BE2C (cell line): ENCODE measurements at regions not wholly inside any gene's neighbourhood (a gene's known extent, or its start where the extent isn't known, plus 50 kb on each side); places are given as distances from the start of the nearest gene placed in this dataset.

Source experiments
- DNase-seq: peaks from one replicate; pipeline ENCODE4 v3.0.0-alpha.2; 2020
- H3K27me3 ChIP-seq: fragments of 250-450 bp; sonication (Bioruptor Pico); 2 replicates; pipeline ENCODE4 v1.5.1; 2020; ENCODE audit warnings: mild to moderate bottlenecking
- H3K36me3 ChIP-seq: fragments of 250-450 bp; sonication (Bioruptor Pico); 2 replicates; pipeline ENCODE4 v1.5.1; 2020; ENCODE audit warnings: mild to moderate bottlenecking
- H3K4me1 ChIP-seq: fragments of 250-450 bp; sonication (Bioruptor Pico); 2 replicates; pipeline ENCODE4 v1.5.1; 2020
- H3K4me3 ChIP-seq: 2 replicates; pipeline ENCODE4 v1.5.1; 2011; ENCODE audit warnings: low read depth, low read length
- H3K9me3 ChIP-seq: fragments of 250-450 bp; sonication (Bioruptor Pico); 2 replicates; pipeline ENCODE4 v1.5.1; 2020
- TF ChIP-seq, protein P1 (sequence below): IDR thresholded peaks from 2 replicates; pipeline ENCODE4 v1.5.1; 2012; ENCODE audit warnings: mild to moderate bottlenecking, low read depth, low read length

DNA sequence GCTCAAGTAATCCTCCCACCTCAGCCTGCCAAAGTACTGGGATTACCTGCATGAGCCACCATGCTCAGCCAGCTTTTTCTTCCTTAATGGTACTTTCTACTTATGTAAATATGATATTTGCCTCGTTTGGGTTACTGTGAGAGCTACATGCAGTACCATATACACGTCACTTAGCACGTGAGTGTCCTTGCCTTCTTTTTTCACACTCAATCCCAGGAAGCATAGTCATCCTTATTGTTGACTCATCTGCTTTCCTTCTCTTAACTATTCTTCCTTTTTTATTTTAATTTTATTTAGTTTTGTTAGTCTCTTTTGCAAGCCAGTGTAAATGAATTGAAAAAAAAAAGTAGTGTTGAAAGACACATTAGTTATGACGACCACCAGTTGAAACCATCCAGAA lies 205.9 kb downstream of the HIPK3 start:
- Histone ChIP-seq H3K9me3 (no peaks in the 10 kb centered on the region), H3K4me1 (no peaks in the 10 kb centered on the region), H3K4me3 (no peak overlapping the region), H3K36me3 (no peaks in the 10 kb centered on the region), H3K27me3 (no peaks in the 10 kb centered on the region)
- no peak for DNase-seq
- TF ChIP-seq, protein P1, sequence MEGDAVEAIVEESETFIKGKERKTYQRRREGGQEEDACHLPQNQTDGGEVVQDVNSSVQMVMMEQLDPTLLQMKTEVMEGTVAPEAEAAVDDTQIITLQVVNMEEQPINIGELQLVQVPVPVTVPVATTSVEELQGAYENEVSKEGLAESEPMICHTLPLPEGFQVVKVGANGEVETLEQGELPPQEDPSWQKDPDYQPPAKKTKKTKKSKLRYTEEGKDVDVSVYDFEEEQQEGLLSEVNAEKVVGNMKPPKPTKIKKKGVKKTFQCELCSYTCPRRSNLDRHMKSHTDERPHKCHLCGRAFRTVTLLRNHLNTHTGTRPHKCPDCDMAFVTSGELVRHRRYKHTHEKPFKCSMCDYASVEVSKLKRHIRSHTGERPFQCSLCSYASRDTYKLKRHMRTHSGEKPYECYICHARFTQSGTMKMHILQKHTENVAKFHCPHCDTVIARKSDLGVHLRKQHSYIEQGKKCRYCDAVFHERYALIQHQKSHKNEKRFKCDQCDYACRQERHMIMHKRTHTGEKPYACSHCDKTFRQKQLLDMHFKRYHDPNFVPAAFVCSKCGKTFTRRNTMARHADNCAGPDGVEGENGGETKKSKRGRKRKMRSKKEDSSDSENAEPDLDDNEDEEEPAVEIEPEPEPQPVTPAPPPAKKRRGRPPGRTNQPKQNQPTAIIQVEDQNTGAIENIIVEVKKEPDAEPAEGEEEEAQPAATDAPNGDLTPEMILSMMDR = no peak

DNA sequence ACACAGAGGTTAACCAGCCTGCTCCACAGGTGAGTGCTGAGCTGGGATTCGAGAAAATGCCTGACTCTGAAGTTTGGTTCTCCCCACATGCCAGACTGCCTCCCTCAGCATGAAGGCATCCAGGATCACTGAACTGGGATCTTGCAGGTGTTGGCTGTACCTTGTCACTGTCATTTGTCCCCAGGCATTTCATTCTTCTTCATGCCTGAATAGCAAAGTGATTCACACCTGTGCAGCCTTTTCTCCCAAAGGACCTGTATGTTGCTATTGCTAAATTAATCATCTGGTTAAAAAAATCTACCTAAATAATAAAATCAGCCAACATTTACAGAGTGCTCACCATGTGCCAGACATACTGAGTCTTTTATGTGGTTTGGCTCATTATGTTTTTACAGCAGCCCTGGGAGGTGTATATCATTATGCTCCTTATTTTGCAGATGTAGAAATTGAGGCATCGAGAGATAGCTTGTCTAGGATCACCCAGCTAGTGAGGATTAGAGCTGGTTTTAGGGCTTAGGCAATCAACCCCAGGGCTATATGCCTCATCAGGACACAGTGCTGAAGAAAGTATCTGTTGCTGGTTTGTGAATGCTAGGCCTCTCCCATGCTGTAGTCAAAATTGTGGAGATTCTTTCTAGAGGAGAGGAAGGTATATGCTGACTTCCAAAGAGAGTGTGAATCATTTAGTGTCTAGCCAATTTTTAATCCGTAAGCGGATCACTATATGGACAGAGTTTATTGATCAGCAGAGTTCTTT lies 204.4 kb downstream of the HIPK3 start:
- Histone ChIP-seq H3K27me3 (no peaks in the 10 kb centered on the region), H3K9me3 (no peaks in the 10 kb centered on the region), H3K4me1 (no peaks in the 10 kb centered on the region), H3K36me3 (no peaks in the 10 kb centered on the region), H3K4me3 (no peak overlapping the region)
- DNase-seq = no peak
- TF ChIP-seq, protein P1 = no peak

GRCh38 chr11:33457948-33458347 lies 200.8 kb downstream of the HIPK3 start:
- no peak for DNase-seq
- H3K27me3 ChIP-seq = no peaks in the 10 kb centered on the region
- H3K4me1 ChIP-seq = no peaks in the 10 kb centered on the region
- no peaks in the 10 kb centered on the region for H3K9me3 ChIP-seq
- no peak overlapping the region for H3K4me3 ChIP-seq
- TF ChIP-seq, protein P1 = no peak
- no peaks in the 10 kb centered on the region for H3K36me3 ChIP-seq

DNA sequence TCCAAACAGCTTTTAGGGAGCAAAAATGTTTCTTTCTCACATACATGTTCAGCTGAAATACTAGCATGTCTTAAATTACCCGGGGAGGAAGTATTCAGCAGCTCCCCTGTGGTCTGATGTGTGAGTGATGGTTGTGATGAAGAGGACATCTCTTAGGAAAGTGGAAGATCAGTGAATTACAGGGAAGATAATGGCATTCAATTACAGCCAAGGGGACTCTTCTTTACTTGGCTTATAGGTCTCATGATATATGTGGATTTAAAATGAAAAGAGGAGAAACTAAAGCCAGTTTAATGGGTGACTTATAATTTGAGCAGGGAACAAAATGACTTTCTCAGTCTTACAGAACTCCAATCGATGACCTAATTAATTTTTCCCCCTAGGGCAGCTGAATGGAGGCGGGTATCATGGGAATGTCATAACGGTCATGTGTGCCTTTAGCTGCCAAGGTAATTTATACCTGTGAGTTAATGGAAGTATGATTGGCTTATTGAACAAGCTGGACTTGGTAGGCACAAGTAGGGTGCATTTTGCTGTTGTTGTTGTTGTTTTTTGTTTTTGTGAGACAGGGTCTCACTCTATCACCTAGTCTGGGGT lies 198.8 kb downstream of the HIPK3 start:
- DNase-seq = no peak
- no peaks in the 10 kb centered on the region for H3K9me3 ChIP-seq
- H3K27me3 ChIP-seq = no peaks in the 10 kb centered on the region
- TF ChIP-seq, protein P1 = no peak
- no peaks in the 10 kb centered on the region for H3K4me1 ChIP-seq
- no peak overlapping the region for H3K4me3 ChIP-seq
- no peaks in the 10 kb centered on the region for H3K36me3 ChIP-seq

DNA sequence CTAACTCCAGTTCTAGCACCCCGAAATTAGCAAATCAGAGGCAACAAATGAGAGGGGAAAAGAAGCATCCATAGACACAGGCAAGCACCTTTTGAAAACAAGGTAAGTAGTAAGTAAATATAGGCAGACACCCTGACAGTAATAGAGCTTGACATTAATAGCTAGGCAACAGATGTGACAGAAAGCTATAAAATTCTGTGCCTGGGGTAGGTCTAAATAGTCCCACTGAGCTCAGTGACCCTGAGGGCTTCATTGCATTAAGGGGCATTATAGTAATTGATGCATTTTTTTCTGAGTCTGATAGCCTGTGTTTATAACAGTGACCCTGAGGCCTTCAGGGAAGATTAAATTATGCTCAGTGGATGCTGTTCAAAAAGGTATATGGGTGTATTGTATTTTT lies 197.1 kb downstream of the HIPK3 start:
- DNase-seq = no peak
- Histone ChIP-seq H3K4me1 (no peaks in the 10 kb centered on the region), H3K36me3 (no peaks in the 10 kb centered on the region), H3K9me3 (no peaks in the 10 kb centered on the region), H3K27me3 (no peaks in the 10 kb centered on the region), H3K4me3 (no peak overlapping the region)
- TF ChIP-seq, protein P1 = no peak

GRCh38 chr11:33452836-33453624 lies 195.8 kb downstream of the HIPK3 start:
- no peak overlapping the region for H3K4me3 ChIP-seq
- no peaks in the 10 kb centered on the region for H3K27me3 ChIP-seq
- H3K9me3 ChIP-seq = no peaks in the 10 kb centered on the region
- TF ChIP-seq, protein P1 = no peak
- no peak for DNase-seq
- H3K4me1 ChIP-seq = no peaks in the 10 kb centered on the region
- no peaks in the 10 kb centered on the region for H3K36me3 ChIP-seq
